Loucy (cell line): ENCODE measurements at regions not wholly inside any gene's neighbourhood (a gene's known extent, or its start where the extent isn't known, plus 50 kb on each side); places are given as distances from the start of the nearest gene placed in this dataset.

Source experiments
- H2AFZ ChIP-seq: fragments of 200-600 bp; sonication (generic); 2 replicates; pipeline ENCODE4 v1.6.0; 2016; ENCODE audit warnings: antibody characterized with exemption, mild to moderate bottlenecking, low read length, moderate library complexity
- H3F3A ChIP-seq: fragments of 200-600 bp; 2 replicates; pipeline ENCODE4 v1.6.0; 2016; ENCODE audit warnings: antibody characterized with exemption, low read depth, mild to moderate bottlenecking
- H3K27me3 ChIP-seq: fragments of 200-600 bp; sonication (generic); 2 replicates; pipeline ENCODE4 v1.6.1; 2014; ENCODE audit warnings: low read length, mild to moderate bottlenecking; ENCODE audit not compliant: insufficient read depth, poor library complexity, severe bottlenecking
- H3K36me3 ChIP-seq: fragments of 200-600 bp; sonication (generic); 2 replicates; pipeline ENCODE4 v1.6.1; 2016; ENCODE audit warnings: low read length; ENCODE audit not compliant: insufficient read depth
- H3K4me1 ChIP-seq: fragments of 200-600 bp; sonication (generic); 2 replicates; pipeline ENCODE4 v1.5.1; 2014; ENCODE audit warnings: low read length, mild to moderate bottlenecking; ENCODE audit not compliant: insufficient read depth, poor library complexity, severe bottlenecking
- H3K4me2 ChIP-seq: fragments of 200-600 bp; sonication (generic); 2 replicates; pipeline ENCODE4 v1.6.0; 2014; ENCODE audit warnings: antibody characterized with exemption, low read length, low read depth, mild to moderate bottlenecking; ENCODE audit not compliant: poor library complexity, severe bottlenecking
- H3K4me3 ChIP-seq: fragments of 200-600 bp; sonication (generic); 2 replicates; pipeline ENCODE4 v1.5.1; 2014; ENCODE audit warnings: low read length, mild to moderate bottlenecking, mixed read lengths; ENCODE audit not compliant: poor library complexity, severe bottlenecking
- H3K79me2 ChIP-seq: fragments of 200-600 bp; sonication (generic); 2 replicates; pipeline ENCODE4 v1.6.1; 2014; ENCODE audit warnings: low read length; ENCODE audit not compliant: insufficient read depth
- H3K9ac ChIP-seq: fragments of 200-600 bp; sonication (generic); 2 replicates; pipeline ENCODE4 v1.6.0; 2014; ENCODE audit warnings: mild to moderate bottlenecking, low read depth, low read length, moderate library complexity; ENCODE audit not compliant: poor library complexity, severe bottlenecking
- H3K9me2 ChIP-seq: fragments of 200-600 bp; sonication (generic); replicated peaks from 2 replicates; pipeline ENCODE4 v1.6.1; 2016; ENCODE audit warnings: low read depth, low read length, mixed read lengths
- H3K9me3 ChIP-seq: fragments of 200-600 bp; sonication (generic); 2 replicates; pipeline ENCODE4 v1.6.1; 2014; ENCODE audit warnings: mild to moderate bottlenecking, antibody characterized with exemption, low read length, low read depth; ENCODE audit not compliant: insufficient read depth
- H4K20me1 ChIP-seq: fragments of 200-600 bp; sonication (generic); 2 replicates; pipeline ENCODE4 v1.6.0; 2014; ENCODE audit warnings: antibody characterized with exemption, low read length, mild to moderate bottlenecking; ENCODE audit not compliant: insufficient read depth, poor library complexity, severe bottlenecking
- CTCF ChIP-seq: fragments of 200-600 bp; sonication (generic); conservative IDR thresholded peaks from 2 replicates; pipeline ENCODE4 v1.5.1; 2014; ENCODE audit warnings: mild to moderate bottlenecking, antibody characterized with exemption, low read length
- EZH2phosphoT487 ChIP-seq: fragments of 200-600 bp; IDR thresholded peaks from 2 replicates; pipeline ENCODE4 v1.6.1; 2018; ENCODE audit warnings: antibody characterized with exemption, mild to moderate bottlenecking, moderate library complexity, borderline replicate concordance

GRCh38 chr6:148090326-148090725, 252.3 kb upstream of the SASH1 start:
- Histone ChIP-seq H3F3A (no peaks in the 10 kb centered on the region), H3K9me2 (no peaks in the 10 kb centered on the region), H2AFZ (no peak overlapping the region), H3K9me3 (peaks cover 11% of the 10 kb centered on the region), H3K9ac (no peak overlapping the region), H3K36me3 (no peaks in the 10 kb centered on the region), H3K79me2 (no peaks in the 10 kb centered on the region), H3K4me1 (no peaks in the 10 kb centered on the region), H3K4me3 (no peak overlapping the region), H3K4me2 (no peak overlapping the region), H4K20me1 (no peaks in the 10 kb centered on the region), H3K27me3 (no peaks in the 10 kb centered on the region)
- TF ChIP-seq CTCF (no peak), EZH2phosphoT487 (no peak)

- Histone ChIP-seq H3F3A (no peaks in the 10 kb centered on the region), H3K36me3 (no peaks in the 10 kb centered on the region), H3K9ac (no peak overlapping the region), H3K4me3 (no peak overlapping the region), H3K27me3 (no peaks in the 10 kb centered on the region), H3K9me2 (no peaks in the 10 kb centered on the region), H3K4me1 (no peaks in the 10 kb centered on the region), H4K20me1 (no peaks in the 10 kb centered on the region), H2AFZ (no peak overlapping the region), H3K79me2 (no peaks in the 10 kb centered on the region), H3K9me3 (peaks cover 11% of the 10 kb centered on the region), H3K4me2 (no peak overlapping the region)
- no peak for TF ChIP-seq EZH2phosphoT487
- TF ChIP-seq CTCF: no peak
These were observed 251.2 kb upstream of the SASH1 start for GRCh38 chr6:148091394-148091793.

GRCh38 chr6:148103436-148103835, 239.2 kb upstream of the SASH1 start:
- Histone ChIP-seq H3K4me3 (no peak overlapping the region), H4K20me1 (no peaks in the 10 kb centered on the region), H3K9me2 (no peaks in the 10 kb centered on the region), H3F3A (no peaks in the 10 kb centered on the region), H2AFZ (no peak overlapping the region), H3K79me2 (no peaks in the 10 kb centered on the region), H3K9ac (no peak overlapping the region), H3K4me2 (no peak overlapping the region), H3K36me3 (no peaks in the 10 kb centered on the region), H3K27me3 (no peaks in the 10 kb centered on the region), H3K9me3 (no peaks in the 10 kb centered on the region), H3K4me1 (no peaks in the 10 kb centered on the region)
- no peak for TF ChIP-seq EZH2phosphoT487
- no peak for TF ChIP-seq CTCF
